ENCODE measurements at regions not wholly inside any gene's neighbourhood (a gene's known extent, or its start where the extent isn't known, plus 50 kb on each side); places are given as distances from the start of the nearest gene placed in this dataset.

DNA sequence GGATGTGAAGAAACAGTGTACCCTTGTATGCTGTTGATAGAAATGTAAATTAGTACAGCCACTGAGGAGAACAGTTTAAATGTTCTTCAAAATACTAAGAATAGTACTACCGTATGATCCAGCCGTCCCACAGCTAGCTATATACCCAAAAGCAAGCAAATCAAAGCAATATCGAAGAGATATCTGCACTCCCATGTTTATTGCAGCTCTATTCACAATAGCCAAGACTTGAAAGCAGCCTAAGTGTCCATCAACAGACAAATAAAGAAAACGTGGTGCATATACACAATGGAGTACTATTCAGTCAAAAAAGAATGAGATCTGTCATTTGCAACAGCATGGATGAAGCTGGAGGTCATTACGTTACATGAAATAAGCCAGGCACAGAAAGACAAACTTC lies 88.5 kb upstream of the SLC38A4 start:
- DNase-seq: no peak

- DNase-seq: no peak
These were observed 89.3 kb upstream of the SLC38A4 start for GRCh38 chr12:46915082-46915481.

GRCh38 chr12:46915836-46916235 lies 90.0 kb upstream of the SLC38A4 start:
- DNase-seq: no peak

DNA sequence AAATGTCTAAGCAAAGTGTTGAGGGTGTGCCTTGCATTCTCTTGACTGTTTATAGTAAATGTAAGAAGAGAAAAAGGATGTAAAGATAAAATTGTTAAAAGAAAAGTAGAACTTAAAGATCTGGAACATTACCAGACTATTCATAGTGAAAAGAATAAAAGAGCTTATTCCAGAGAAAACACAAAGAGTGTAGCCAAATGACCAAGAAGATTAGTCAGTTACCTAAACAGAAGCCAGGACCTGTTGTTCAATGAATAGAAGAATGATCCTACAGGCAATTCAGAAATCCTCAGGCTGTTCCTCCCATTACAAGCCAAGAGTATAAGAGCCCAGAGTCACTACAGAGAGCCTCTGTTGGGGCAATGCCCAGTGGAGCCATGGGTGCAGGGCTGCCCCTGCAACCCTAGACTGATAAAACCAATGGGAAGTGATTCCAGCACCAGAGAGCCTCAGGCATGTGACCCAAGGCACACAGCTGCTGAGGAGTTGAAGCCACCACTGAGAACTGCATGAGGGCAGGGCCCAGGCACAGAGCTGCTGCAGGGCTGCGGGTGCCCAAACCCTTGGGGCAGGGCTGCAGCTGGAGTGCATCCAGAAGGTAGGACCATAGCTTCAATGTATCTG lies 91.1 kb upstream of the SLC38A4 start:
- DNase-seq: no peak

DNA sequence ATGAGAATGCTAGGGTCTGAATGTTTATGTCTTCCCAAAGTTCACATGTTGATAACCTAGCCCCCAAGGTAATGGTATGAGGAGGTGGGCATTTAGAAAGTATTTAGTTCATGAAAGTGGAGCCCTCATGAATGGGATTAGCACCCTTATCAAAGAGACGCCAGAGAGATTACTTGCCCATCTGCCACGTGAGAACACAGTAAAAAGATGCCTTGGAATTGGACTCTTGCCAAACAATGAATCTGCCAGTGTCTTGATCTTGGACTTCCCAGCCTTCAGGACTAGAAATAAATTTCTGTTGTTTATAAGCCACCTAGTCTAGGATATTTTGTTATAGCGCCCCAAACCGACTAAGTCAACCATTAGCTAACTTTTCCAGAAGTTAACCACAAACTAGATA lies 92.0 kb upstream of the SLC38A4 start:
- DNase-seq: no peak

GRCh38 chr12:46918631-46919030 lies 92.8 kb upstream of the SLC38A4 start:
- no peak for DNase-seq

DNA sequence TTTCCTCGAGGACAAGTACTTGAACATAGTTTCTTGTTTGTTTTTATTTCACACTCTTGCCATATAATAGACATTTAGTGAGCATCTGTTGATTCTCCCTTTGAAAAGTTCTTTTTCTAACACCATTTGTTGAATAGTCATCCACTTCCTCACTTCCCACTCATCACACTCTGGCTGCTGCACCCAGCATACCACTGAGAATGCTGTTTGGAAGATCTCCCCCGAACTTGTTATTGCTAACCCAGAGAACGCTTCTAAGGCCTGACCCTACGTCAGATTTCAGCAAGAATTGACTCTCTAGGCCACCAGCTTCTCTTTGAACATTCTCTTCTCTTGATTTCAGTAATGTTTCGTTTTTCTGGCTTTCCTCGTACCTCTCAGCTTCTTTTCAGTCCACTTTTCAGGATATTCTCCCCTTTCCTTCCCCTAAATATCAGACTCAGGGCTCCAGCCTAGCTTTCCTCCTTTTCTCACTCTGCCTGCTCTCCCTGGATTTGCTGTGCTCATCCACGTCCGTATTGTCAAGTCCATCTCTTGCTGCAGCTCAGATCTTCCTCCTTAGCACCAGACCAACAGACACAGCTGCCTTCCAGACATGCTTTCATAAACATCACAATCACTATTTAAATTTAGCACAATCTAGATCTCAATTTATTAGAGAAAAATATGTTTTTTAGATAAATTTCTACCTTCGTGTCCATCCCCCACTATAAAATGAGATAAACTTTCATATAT lies 94.0 kb upstream of the SLC38A4 start:
- no peak for DNase-seq

DNA sequence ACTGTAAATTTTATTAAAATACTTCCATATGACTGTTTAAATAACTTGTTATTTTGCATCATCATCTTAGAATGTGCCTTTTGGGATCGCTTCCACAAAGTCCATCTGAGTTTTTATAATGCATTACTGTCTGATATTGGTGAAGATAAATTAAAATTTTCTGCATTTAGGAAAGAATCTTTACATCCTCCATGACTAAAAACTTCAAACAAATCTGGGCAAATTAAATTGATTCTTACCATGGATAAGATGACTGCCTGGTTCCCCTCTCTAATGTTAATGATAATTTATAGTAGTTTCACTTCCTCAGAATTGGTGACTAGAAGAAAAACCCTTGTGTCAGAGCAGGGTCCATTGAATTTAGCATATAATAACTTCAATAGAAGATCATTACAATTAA lies 94.7 kb upstream of the SLC38A4 start:
- DNase-seq: no peak

DNA sequence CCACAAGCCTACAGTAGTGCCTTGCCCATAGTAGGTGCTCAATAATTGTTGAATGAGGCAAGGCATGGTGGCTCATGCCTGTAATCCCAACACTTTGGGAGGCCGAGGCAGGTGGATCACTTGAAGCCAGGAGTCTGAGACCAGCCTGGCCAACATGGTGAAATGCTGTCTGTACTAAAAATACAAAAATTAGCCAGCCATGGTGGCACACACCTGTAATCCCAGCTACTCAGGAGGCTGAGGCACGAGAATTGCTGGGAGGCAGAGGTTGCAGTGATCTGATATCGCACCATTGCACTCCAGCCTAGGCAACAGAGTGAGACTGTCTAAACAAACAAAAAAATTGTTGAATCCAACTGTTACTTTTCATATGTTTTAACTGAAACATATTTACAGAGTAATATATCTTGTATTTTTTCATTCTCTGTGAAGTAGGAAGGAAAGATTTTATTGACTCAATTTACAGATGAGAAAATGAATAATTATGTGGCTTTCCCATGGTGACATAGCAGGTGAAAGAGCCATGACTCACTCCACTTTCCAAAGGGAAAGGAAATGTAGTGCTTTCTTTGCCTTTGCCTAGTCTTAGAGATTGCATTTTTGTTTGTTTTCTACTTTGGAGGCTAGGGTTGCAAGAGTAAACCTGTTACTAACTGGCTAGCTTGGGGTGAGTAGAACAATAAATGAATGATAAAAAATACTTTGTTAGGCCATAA lies 95.4 kb upstream of the SLC38A4 start:
- no peak for DNase-seq

DNA sequence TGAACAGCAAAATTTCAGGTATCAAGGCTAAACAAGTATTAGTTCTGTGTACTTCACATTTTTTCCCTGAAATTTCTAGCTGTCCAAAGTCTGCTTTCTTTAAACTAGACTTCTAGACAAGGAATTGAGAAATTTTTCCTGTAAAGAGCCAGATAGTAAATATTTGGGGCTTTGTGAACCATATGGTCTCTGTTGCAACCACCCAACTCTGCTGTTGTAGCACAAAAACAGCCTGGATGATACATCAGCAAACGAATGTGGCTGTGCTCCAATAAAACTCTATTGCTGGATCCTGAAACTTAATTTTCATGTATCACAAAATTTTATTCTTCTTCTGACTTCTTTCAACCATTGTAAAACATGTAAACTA lies 96.0 kb upstream of the SLC38A4 start:
- no peak for DNase-seq

GRCh38 chr12:46926526-46926925 lies 100.7 kb upstream of the SLC38A4 start:
- DNase-seq: no peak

- no peak for DNase-seq
These were observed 104.3 kb upstream of the SLC38A4 start for GRCh38 chr12:46930101-46930500.

DNA sequence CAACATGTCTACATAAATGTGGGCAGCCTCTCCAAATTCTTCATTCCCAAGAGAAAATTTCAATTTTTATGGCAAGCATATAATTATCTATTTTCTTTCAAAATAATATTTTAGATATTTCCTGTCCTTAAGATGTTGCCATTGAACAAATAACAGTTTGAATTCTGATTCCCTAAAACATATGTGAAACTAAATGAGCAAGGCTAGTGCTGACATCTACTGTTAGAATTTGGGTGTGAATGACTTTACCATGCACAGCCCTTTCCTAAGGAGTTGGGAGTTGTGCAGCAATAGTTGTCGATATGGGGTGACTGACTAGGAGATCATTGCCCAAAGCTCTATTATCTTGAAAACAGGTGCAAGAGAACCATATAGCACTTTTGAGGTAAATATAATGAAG lies 108.2 kb upstream of the SLC38A4 start:
- DNase-seq: no peak

DNA sequence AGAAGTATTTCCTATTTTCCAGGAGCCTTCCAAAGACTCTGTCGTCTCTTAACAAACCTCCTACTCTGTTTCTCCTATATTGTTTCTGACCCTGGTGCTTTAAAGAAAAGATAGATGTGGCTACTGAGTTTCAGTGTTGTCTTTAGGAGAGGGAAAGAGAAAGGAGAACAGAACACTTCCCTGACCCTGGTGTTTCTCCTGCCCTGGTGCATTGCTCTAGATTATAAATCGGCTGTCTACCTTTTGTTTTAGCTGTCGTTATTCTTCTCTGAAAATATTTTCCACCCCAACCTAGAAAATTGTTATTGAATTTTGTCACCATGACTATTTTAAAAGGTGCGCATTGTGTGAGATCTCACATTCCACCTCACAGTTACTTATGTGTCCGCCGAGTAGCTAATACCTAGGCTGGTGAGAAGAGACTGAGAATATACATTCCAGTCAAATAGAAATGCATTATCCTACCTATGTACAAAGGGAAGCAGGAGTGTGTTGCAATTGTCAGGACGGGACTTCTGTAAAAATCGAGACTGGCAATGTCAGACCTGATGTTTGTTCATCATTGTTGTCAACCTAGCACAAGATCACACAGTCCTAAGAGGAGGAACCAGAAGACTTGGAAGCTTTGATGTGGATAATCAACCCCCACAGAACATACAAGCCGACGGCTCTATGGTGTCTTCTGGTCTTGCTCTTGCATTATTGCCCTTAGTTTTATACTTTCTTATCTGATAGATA lies 108.7 kb upstream of the SLC38A4 start:
- no peak for DNase-seq

DNA sequence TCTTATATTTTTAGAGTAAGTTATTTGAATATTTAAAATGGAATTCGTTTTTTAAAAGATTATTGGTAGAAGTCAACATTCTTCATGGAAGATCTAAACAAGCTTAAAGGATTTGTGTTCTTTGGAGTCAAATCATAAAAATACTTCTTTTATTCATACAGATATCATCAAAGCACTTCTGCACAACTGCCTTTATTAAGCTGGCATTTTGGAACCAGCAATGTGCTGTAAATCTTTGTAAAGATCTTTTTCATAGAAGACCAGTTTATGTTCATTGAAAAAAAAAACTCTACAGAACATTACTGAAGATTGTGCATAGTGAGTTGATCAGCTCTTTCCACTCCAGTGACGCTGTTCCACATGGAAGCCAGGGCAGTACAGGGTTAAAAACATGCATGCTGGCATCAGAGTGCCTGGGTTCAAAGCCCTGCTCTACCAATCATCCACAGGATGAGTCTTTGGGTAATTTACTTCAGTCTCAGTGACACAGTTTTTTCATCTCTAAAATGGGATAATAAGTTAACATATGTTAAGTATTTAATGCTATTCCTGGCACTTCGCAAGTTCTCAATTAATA lies 109.6 kb upstream of the SLC38A4 start:
- no peak for DNase-seq

GRCh38 chr12:46936042-46936441 lies 110.2 kb upstream of the SLC38A4 start:
- no peak for DNase-seq

DNA sequence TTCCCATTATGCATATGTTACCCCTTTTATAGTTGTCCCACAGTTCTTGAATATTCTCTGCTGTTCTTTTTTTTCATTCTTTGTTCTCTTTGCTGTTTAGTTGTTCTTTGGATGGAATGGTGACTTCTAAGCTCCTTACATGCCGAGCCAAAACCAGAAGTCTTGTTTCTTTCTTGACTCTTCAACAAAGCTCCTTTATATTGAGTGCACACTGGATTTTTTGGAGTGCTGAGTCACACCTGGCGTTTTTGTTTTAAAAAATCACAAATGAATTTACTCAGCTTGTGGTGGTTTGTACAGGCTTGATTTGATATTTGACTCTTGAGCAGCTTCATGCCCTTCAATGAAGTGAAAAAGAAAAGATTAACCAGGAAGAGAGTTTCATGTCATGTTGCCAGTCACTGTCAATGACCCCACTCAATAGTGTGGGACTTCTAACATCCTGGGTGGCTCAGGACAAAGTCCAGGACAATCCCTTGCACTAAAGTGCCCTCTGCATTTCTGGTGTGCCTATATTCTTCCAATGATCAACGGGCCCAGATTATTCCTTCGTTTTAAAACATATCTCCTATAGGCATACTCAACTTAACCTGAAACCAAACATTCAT lies 112.4 kb upstream of the SLC38A4 start:
- DNase-seq: no peak

DNA sequence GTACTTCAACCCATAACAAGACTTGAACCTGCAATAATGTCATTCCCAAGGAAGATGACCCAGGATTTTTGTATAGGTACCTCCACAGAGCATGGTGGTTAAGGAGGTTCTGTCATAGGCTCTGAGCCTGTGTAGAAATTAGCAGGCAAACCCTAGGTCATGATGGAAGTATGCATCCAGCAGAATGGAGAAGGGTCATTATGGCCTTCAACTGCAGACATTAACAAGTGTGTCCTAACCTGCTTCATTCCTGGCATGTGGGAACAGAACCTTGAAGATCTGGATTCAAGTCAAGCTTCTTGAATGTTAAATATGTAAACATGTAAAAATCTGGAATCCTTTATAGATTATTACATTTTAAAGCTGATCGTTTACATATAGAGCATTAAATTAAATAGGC lies 116.2 kb upstream of the SLC38A4 start:
- DNase-seq: no peak

DNA sequence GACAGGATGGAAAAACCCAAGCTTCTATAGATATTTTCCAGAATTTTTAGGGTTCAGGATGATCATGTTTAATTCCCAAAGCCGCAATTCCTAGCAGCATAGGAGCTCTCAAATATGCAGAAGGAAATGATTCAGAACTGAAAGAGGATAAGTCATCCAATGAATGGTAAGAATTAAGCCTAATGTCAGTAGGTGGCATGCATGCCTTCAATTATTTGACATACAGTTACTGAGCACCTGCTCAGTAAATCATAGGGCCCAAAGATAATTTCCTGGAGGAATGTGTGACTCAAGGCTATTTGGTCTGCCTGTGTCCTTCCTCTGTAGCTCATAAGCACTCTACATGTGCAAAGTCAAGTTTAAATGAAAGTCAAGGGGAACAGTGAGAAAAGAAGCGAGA lies 116.8 kb upstream of the SLC38A4 start:
- no peak for DNase-seq

GRCh38 chr12:46944088-46944487 lies 118.3 kb upstream of the SLC38A4 start:
- no peak for DNase-seq

GRCh38 chr12:46944771-46945170 lies 119.0 kb upstream of the SLC38A4 start:
- no peak for DNase-seq

DNA sequence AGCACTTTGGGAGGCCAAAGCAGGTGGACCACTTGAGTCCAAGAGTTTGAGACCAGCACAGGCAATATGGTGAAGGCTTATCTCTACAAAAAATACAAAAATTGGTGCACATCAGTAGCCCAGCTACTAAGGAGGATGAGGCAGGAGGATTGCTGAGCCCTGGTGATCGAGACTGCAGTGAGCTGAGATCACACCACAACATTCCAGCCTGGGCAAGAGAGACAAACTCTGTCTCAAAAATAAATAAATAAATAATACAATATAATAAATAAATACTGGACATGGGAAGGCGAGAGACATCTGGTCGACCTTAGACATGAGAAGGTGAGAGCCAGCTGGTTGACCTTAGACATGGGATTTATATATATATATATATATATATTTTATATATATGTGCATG lies 119.8 kb upstream of the SLC38A4 start:
- DNase-seq: no peak

DNA sequence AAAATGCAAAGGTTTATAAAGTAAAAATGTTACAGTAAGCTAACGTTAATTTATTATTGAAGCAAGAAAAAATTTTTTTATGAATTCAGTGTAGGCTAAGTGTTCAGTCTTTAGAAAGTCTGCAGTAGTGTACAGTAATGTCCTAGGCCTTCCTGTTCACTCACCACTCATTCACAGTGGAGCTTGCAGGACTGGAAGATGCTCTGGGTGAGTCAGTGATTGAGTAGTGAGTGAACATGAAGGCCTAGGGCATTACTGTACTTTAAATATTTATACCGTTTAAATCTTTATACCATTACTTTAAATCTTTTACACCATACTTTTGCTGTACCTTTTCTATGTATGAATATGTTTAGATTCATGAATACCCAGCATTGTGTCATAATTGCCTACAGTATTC lies 120.3 kb upstream of the SLC38A4 start:
- DNase-seq: no peak
